Endothelial cell of umbilical vein (primary cell): ENCODE measurements at regions not wholly inside any gene's neighbourhood (a gene's known extent, or its start where the extent isn't known, plus 50 kb on each side); places are given as distances from the start of the nearest gene placed in this dataset.

Experiments
- BruUV-seq: library from RNA; stranded (reverse); fragments of 400-500 nt; replicated peaks from 2 replicates; lab custom pipeline; 2021; lab: Mats Ljungman, UMichigan
- CTCF ChIA-PET: fragments of 300-600, 350-600 bp; sonication (Branson Sonifier 250); formaldehyde crosslinking; loops from one replicate; lab custom pipeline; 2021; ENCODE audit warnings: antibody characterized with exemption, inconsistent platforms; lab: Charles Lee
- POLR2A ChIA-PET: fragments of 300-600, 350-600 bp; sonication (Branson Sonifier 250); formaldehyde crosslinking; loops from one replicate; lab custom pipeline; 2021; ENCODE audit warnings: antibody characterized with exemption, inconsistent platforms; lab: Charles Lee
- DNase-seq: peaks from one replicate; pipeline ENCODE4 v3.0.0-alpha.2; 2011; ENCODE audit warnings: low read depth, low spot score
- FAIRE-seq: peaks from 2 replicates; lab custom pipeline; 2011; peaks lifted over from hg19 to GRCh38; lab: Jason Lieb, UNC
- H2AFZ ChIP-seq: 2 replicates; pipeline ENCODE4 v1.6.0; 2012; ENCODE audit warnings: low read depth, low read length, control low read depth, inconsistent platforms
- H3K27ac ChIP-seq: 2 replicates; pipeline ENCODE4 v1.5.1; 2011; ENCODE audit warnings: low read depth, mild to moderate bottlenecking, control low read depth, low read length, moderate library complexity; ENCODE audit not compliant: insufficient read depth
- H3K27me3 ChIP-seq, 2 experiments: 2 replicates each; pipeline versions ENCODE4 v1.6.0 to v1.6.1; 2011; ENCODE audit warnings: low read length in 2 of 2, mixed read lengths in 1 of 2; ENCODE audit not compliant: control insufficient read depth in 2 of 2, insufficient read depth in 2 of 2
- H3K36me3 ChIP-seq, 2 experiments: 2 replicates in 1 of 2; 3 replicates in 1 of 2; pipeline ENCODE4 v1.5.1; 2011; ENCODE audit warnings: low read length in 2 of 2, mild to moderate bottlenecking in 1 of 2, moderate library complexity in 1 of 2; ENCODE audit not compliant: control insufficient read depth in 2 of 2, insufficient read depth in 2 of 2; ENCODE audit errors: extremely low read depth in 1 of 2
- H3K4me1 ChIP-seq: 3 replicates; pipeline ENCODE4 v1.5.1; 2011; ENCODE audit warnings: mild to moderate bottlenecking, low read length; ENCODE audit not compliant: control insufficient read depth, insufficient read depth; ENCODE audit errors: extremely low read depth
- H3K4me2 ChIP-seq: 2 replicates; pipeline ENCODE4 v1.6.1; 2011; ENCODE audit warnings: low read length, control low read depth, mixed read lengths; ENCODE audit not compliant: insufficient read depth
- H3K4me3 ChIP-seq, 3 experiments: fragments of 200-600 bp in 1 of 3; sonication (generic), shearing (Covaris generic) in 1 of 3; replicated peaks in 1 of 3; 2 replicates each; pipeline ENCODE4 v1.5.1; 2011 to 2016; ENCODE audit warnings: control low read depth in 3 of 3, low read length in 3 of 3, mild to moderate bottlenecking in 2 of 3, inconsistent platforms in 1 of 3, low read depth in 1 of 3, moderate library complexity in 1 of 3; ENCODE audit not compliant: insufficient read depth in 1 of 3
- H3K79me2 ChIP-seq: 2 replicates; pipeline ENCODE4 v1.6.0; 2012; ENCODE audit warnings: low read length, inconsistent platforms; ENCODE audit not compliant: control insufficient read depth, insufficient read depth
- H3K9ac ChIP-seq: replicated peaks from 2 replicates; pipeline ENCODE3; 2011; ENCODE audit warnings: low read length, control low read depth; ENCODE audit not compliant: insufficient read depth; ENCODE audit errors: extremely low read depth
- H3K9me1 ChIP-seq: replicated peaks from 3 replicates; pipeline ENCODE4 v1.6.0; 2011; ENCODE audit warnings: mild to moderate bottlenecking, low read length; ENCODE audit not compliant: control insufficient read depth, insufficient read depth; ENCODE audit errors: extremely low read depth
- H3K9me3 ChIP-seq: replicated peaks from 2 replicates; pipeline ENCODE4 v1.5.1; 2012; ENCODE audit warnings: low read length, inconsistent platforms; ENCODE audit not compliant: control insufficient read depth, insufficient read depth
- H4K20me1 ChIP-seq: replicated peaks from 2 replicates; pipeline ENCODE3; 2011; ENCODE audit warnings: mild to moderate bottlenecking, low read length; ENCODE audit not compliant: control insufficient read depth, insufficient read depth; ENCODE audit errors: extremely low read depth
- CTCF ChIP-seq, 2 donors: IDR thresholded peaks; 1 replicate in 1 of 2; 2 replicates in 1 of 2; pipeline ENCODE4 v1.5.1; 2011; ENCODE audit warnings: low read length in 2 of 2, mild to moderate bottlenecking in 2 of 2, moderate library complexity in 2 of 2, control low read depth in 1 of 2, inconsistent platforms in 1 of 2, low read depth in 1 of 2; ENCODE audit not compliant: insufficient read depth in 1 of 2; ENCODE audit errors: extremely low read depth in 1 of 2
- EZH2 ChIP-seq: IDR thresholded peaks from 2 replicates; pipeline ENCODE4 v1.6.1; 2012; ENCODE audit warnings: borderline replicate concordance, low read depth, mild to moderate bottlenecking, moderate library complexity, low read length, inconsistent platforms; ENCODE audit not compliant: severe bottlenecking
- FOS ChIP-seq: IDR thresholded peaks from 2 replicates; pipeline ENCODE4 v1.6.1; 2011; ENCODE audit warnings: mild to moderate bottlenecking, low read length, moderate library complexity, borderline replicate concordance; ENCODE audit not compliant: insufficient read depth
- GATA2 ChIP-seq: IDR thresholded peaks from 2 replicates; pipeline ENCODE4 v1.7.0; 2011; ENCODE audit warnings: low read depth, mild to moderate bottlenecking, moderate library complexity, mixed read lengths, low read length; ENCODE audit not compliant: insufficient read length, insufficient read depth
- JUN ChIP-seq: IDR thresholded peaks from 2 replicates; pipeline ENCODE4 v1.6.1; 2011; ENCODE audit warnings: borderline replicate concordance, low read depth; ENCODE audit not compliant: insufficient read length, insufficient read depth
- MYC ChIP-seq: IDR thresholded peaks from one replicate; pipeline ENCODE4 v1.6.1; 2011; ENCODE audit warnings: mild to moderate bottlenecking, low read depth, low read length
- POLR2A ChIP-seq: IDR thresholded peaks from 2 replicates; pipeline ENCODE4 v1.6.1; 2012; ENCODE audit warnings: low read depth, mild to moderate bottlenecking, control low read depth, low read length
- POLR2AphosphoS5 ChIP-seq: IDR thresholded peaks from 2 replicates; pipeline ENCODE4 v1.6.1; 2012; ENCODE audit warnings: low read depth, mild to moderate bottlenecking, control low read depth, low read length, moderate library complexity; ENCODE audit not compliant: insufficient read depth
- dilution Hi-C: fragments of 300-500 bp; cut with MboI; formaldehyde crosslinking; loops from one replicate; pipeline ENCODE4 v1.15.0; 2019; ENCODE audit warnings: low sequenced_read_pairs; ENCODE audit not compliant: extremely low pct_ligation_motif_present
- intact Hi-C: fragments of 100-400 bp; cut with micrococcal nuclease; formaldehyde crosslinking; loops from one replicate; pipeline ENCODE4 v1.10.0; 2022
- TF ChIP-seq, protein P1 (sequence below): IDR thresholded peaks from 2 replicates; pipeline ENCODE4 v1.6.1; 2011; ENCODE audit not compliant: insufficient read depth, insufficient read length

DNA sequence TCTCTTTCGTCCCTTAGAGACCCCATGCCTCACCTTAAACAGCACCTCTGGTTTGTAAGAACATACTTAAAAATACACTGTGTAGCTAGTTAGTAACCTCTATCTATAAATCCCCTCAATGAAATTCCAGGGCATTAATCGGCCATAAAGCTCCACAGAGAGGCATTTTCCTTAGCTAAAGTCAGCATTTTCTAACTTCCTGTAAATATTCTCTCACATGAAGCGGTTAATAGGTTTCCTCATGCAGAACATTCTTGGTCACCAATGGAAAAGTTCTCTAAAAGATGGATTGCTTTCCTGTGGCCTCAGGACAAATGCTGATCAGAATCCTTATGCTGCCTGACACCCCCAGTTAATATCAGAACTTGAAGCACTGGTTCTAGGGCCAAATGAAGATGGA lies 248.6 kb upstream of the BOD1L1 start:
- H2AFZ ChIP-seq: no peak overlapping the region
- no peak overlapping the region for H3K4me3 ChIP-seq
- no peaks in the 10 kb centered on the region for H4K20me1 ChIP-seq
- POLR2A ChIA-PET: no interaction called here
- no peaks in the 10 kb centered on the region for H3K79me2 ChIP-seq
- no peaks in the 10 kb centered on the region for H3K36me3 ChIP-seq
- no peak for FAIRE-seq
- peaks cover 0 to 2% of the 10 kb centered on the region in 2 experiments for H3K27me3 ChIP-seq
- dilution Hi-C loops: no loop called here
- no peaks in the 10 kb centered on the region for H3K4me1 ChIP-seq
- no peak overlapping the region for H3K4me2 ChIP-seq
- H3K27ac ChIP-seq: no peak overlapping the region
- CTCF ChIA-PET: interaction anchor here (0.8 to 1.0 kb wide), 2 partner anchors 10 to 11 kb away, joined by 3 to 5 read pairs; no protein-coding TSS in a partner anchor
- intact Hi-C loops: no loop called here
- BruUV-seq: no TSS peak
- DNase-seq: no peak
- H3K9me3 ChIP-seq: no peaks in the 10 kb centered on the region
- H3K9ac ChIP-seq: no peak overlapping the region
- TF ChIP-seq MYC: no peak
- TF ChIP-seq JUN: no peak
- TF ChIP-seq, protein P1, sequence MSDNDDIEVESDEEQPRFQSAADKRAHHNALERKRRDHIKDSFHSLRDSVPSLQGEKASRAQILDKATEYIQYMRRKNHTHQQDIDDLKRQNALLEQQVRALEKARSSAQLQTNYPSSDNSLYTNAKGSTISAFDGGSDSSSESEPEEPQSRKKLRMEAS: no peak
- no peak for TF ChIP-seq GATA2
- no peak for TF ChIP-seq POLR2A
- no peak for TF ChIP-seq FOS
- no peak for TF ChIP-seq CTCF (IDR thresholded peaks at IDR 0.05; ENCODE audit: extremely low read depth in 1 of 2, insufficient read depth in 1 of 2, low read depth in 1 of 2, low read length in 2 of 2)
- no peak for TF ChIP-seq POLR2AphosphoS5
- no peak for TF ChIP-seq EZH2
- H3K9me1 ChIP-seq: no peaks in the 10 kb centered on the region
